A673 (cell line): ENCODE measurements at regions not wholly inside any gene's neighbourhood (a gene's known extent, or its start where the extent isn't known, plus 50 kb on each side); places are given as distances from the start of the nearest gene placed in this dataset.

Source experiments
- BruUV-seq: library from RNA; stranded (reverse); fragments of 400-500 nt; replicated peaks from 2 replicates; lab custom pipeline; 2021; lab: Mats Ljungman, UMichigan
- CTCF ChIA-PET: fragments of 300-600 bp; sonication (Branson Sonifier 250); formaldehyde crosslinking; loops from one replicate; lab custom pipeline; 2022; ENCODE audit warnings: antibody characterized with exemption; lab: Charles Lee
- POLR2A ChIA-PET: fragments of 300-600 bp; sonication (Branson Sonifier 250); formaldehyde crosslinking; loops from one replicate; lab custom pipeline; 2022; ENCODE audit warnings: antibody characterized with exemption; ENCODE audit not compliant: low non-redundant PET; lab: Charles Lee
- DNase-seq: peaks from one replicate; pipeline ENCODE4 v3.0.0-alpha.2; 2015; ENCODE audit warnings: low spot score
- H3K27ac ChIP-seq: fragments of 200-600 bp; sonication (generic); 2 replicates; pipeline ENCODE4 v1.5.1; 2016; ENCODE audit warnings: mixed run types, low read depth, mild to moderate bottlenecking, mixed read lengths, antibody characterized with exemption, low read length; ENCODE audit not compliant: poor library complexity, severe bottlenecking
- H3K27me3 ChIP-seq: fragments of 200-600 bp; sonication (generic); replicated peaks from 2 replicates; pipeline ENCODE4 v1.6.1; 2017; ENCODE audit warnings: mixed run types, low read depth, mild to moderate bottlenecking, mixed read lengths, antibody characterized with exemption, low read length; ENCODE audit not compliant: insufficient read depth, poor library complexity
- H3K36me3 ChIP-seq: fragments of 200-600 bp; sonication (generic); 2 replicates; pipeline ENCODE4 v1.6.1; 2016; ENCODE audit warnings: mixed run types, mild to moderate bottlenecking, mixed read lengths, antibody characterized with exemption, low read length; ENCODE audit not compliant: insufficient read depth, poor library complexity, severe bottlenecking
- H3K4me1 ChIP-seq: fragments of 200-600 bp; sonication (generic); 2 replicates; pipeline ENCODE4 v1.6.1; 2017; ENCODE audit warnings: mixed run types, mild to moderate bottlenecking, mixed read lengths, antibody characterized with exemption, low read length; ENCODE audit not compliant: insufficient read depth, poor library complexity, severe bottlenecking
- H3K4me3 ChIP-seq: fragments of 200-600 bp; sonication (generic); 2 replicates; pipeline ENCODE4 v1.5.1; 2016; ENCODE audit warnings: low read depth, mixed run types, mild to moderate bottlenecking, mixed read lengths, low read length; ENCODE audit not compliant: poor library complexity, severe bottlenecking
- H3K9me3 ChIP-seq: fragments of 200-600 bp; sonication (generic); 2 replicates; pipeline ENCODE4 v1.6.1; 2016; ENCODE audit warnings: mixed run types, low read depth, mild to moderate bottlenecking, mixed read lengths, antibody characterized with exemption, low read length; ENCODE audit not compliant: poor library complexity, severe bottlenecking
- EZH2 ChIP-seq: fragments of 200-600 bp; sonication (generic); IDR thresholded peaks from 2 replicates; pipeline ENCODE4 v1.6.1; 2017; ENCODE audit warnings: borderline replicate concordance, low read depth, mild to moderate bottlenecking, mixed read lengths, antibody characterized with exemption, low read length; ENCODE audit not compliant: poor library complexity, severe bottlenecking
- intact Hi-C: fragments of 100-400 bp; cut with micrococcal nuclease; formaldehyde crosslinking; loops from one replicate; pipeline ENCODE4 v1.10.0; 2022; ENCODE audit not compliant: unreplicated experiment
- TF ChIP-seq, protein P1 (sequence below): fragments of 300-800, 200-600 bp; sonication (generic); conservative IDR thresholded peaks from 2 replicates; pipeline ENCODE4 v1.5.1; 2017; ENCODE audit warnings: low read depth, mild to moderate bottlenecking, antibody characterized with exemption, low read length, moderate library complexity, mixed read lengths

- no peak overlapping the region for H3K27ac ChIP-seq
- no peak overlapping the region for H3K4me3 ChIP-seq
- no peaks in the 10 kb centered on the region for H3K4me1 ChIP-seq
- no peaks in the 10 kb centered on the region for H3K9me3 ChIP-seq
- ChIA-PET CTCF (no interaction called here), POLR2A (interaction anchor here (0.7 kb wide), 1 partner anchor 871 kb away, joined by 3 read pairs; no protein-coding TSS in a partner anchor)
- no peaks in the 10 kb centered on the region for H3K36me3 ChIP-seq
- H3K27me3 ChIP-seq = no peaks in the 10 kb centered on the region
- intact Hi-C loops = no loop called here
- no TSS peak for BruUV-seq
- DNase-seq = no peak
- no peak for TF ChIP-seq EZH2
- TF ChIP-seq, protein P1, sequence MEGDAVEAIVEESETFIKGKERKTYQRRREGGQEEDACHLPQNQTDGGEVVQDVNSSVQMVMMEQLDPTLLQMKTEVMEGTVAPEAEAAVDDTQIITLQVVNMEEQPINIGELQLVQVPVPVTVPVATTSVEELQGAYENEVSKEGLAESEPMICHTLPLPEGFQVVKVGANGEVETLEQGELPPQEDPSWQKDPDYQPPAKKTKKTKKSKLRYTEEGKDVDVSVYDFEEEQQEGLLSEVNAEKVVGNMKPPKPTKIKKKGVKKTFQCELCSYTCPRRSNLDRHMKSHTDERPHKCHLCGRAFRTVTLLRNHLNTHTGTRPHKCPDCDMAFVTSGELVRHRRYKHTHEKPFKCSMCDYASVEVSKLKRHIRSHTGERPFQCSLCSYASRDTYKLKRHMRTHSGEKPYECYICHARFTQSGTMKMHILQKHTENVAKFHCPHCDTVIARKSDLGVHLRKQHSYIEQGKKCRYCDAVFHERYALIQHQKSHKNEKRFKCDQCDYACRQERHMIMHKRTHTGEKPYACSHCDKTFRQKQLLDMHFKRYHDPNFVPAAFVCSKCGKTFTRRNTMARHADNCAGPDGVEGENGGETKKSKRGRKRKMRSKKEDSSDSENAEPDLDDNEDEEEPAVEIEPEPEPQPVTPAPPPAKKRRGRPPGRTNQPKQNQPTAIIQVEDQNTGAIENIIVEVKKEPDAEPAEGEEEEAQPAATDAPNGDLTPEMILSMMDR = no peak
Measured at GRCh38 chr11:110828086-110828485, 115.8 kb upstream of the ARHGAP20 start.

DNA sequence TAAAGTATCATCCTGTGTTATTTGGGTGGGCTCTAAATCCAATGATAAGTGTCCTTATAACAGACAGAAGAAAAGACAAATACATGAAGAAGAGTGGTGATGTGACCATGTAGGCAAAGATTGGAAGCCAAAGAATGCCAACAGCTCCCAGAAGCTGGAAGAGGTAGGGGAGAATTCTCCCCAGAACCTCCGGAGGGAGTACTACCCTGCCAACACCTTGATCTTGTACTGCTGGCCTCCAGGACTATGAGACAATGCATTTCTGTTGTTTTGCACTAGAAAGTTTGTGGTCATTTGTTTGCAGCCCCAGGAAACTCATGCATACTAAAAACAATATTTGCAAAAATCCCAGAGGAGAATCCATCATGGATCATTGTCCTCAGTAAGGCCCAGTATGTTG, 115.0 kb upstream of the ARHGAP20 start:
- ChIA-PET POLR2A (no interaction called here), CTCF (no interaction called here)
- no peak for TF ChIP-seq EZH2
- TF ChIP-seq, protein P1 = no peak
- no peaks in the 10 kb centered on the region for H3K9me3 ChIP-seq
- H3K27me3 ChIP-seq = no peaks in the 10 kb centered on the region
- no TSS peak for BruUV-seq
- no peak overlapping the region for H3K27ac ChIP-seq
- no peaks in the 10 kb centered on the region for H3K36me3 ChIP-seq
- no peaks in the 10 kb centered on the region for H3K4me1 ChIP-seq
- no peak for DNase-seq
- no peak overlapping the region for H3K4me3 ChIP-seq
- intact Hi-C loops = no loop called here

DNA sequence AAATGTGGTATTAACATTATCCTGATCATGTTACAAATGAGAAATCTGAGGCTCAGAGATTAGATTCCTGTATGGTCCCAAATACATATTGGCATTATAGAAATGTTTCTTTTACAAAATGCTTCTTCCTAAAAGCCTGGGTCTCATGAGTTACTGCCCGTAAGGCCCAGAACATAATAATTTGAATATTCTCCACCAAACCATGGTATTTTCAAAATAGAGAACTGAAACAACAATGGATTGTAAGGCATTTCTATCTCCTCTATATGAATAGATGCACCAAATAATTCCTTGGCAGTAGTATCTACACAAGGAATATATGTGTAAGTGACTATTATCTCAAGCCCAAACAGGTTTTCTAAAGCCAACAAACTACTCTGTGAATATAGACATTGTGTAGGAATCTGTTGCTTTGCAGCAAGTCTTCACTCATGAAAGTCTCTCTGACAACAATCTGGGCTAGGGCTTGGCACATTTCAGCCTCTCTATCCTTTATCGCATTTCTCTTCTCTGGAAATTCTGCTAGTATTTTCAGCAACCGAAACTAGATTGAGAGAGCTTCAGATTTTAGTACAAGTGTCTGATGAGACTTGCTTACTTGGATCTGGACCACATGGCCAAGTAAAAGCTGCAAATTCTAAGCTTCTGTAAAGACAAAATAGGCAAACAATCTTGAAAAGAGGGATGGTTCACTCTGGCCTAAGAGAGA, 112.8 kb upstream of the ARHGAP20 start:
- intact Hi-C loops = no loop called here
- TF ChIP-seq, protein P1 = no peak
- no peak for TF ChIP-seq EZH2
- ChIA-PET CTCF (no interaction called here), POLR2A (no interaction called here)
- BruUV-seq = no TSS peak
- no peak overlapping the region for H3K4me3 ChIP-seq
- no peaks in the 10 kb centered on the region for H3K36me3 ChIP-seq
- no peaks in the 10 kb centered on the region for H3K27me3 ChIP-seq
- H3K4me1 ChIP-seq = no peaks in the 10 kb centered on the region
- no peak for DNase-seq
- no peak overlapping the region for H3K27ac ChIP-seq
- H3K9me3 ChIP-seq = no peaks in the 10 kb centered on the region
